AG20443 (cell line): ENCODE measurements at regions not wholly inside any gene's neighbourhood (a gene's known extent, or its start where the extent isn't known, plus 50 kb on each side); places are given as distances from the start of the nearest gene placed in this dataset.
"Not testable (repeated sequence)": the region's sequence is repeated elsewhere in the genome, so short reads cannot be mapped to it uniquely, and the experiment has no call there.

Experiments
- DNase-seq: peaks from one replicate; pipeline ENCODE4 v3.0.0; 2012; ENCODE audit warnings: low spot score, mixed read lengths

DNA sequence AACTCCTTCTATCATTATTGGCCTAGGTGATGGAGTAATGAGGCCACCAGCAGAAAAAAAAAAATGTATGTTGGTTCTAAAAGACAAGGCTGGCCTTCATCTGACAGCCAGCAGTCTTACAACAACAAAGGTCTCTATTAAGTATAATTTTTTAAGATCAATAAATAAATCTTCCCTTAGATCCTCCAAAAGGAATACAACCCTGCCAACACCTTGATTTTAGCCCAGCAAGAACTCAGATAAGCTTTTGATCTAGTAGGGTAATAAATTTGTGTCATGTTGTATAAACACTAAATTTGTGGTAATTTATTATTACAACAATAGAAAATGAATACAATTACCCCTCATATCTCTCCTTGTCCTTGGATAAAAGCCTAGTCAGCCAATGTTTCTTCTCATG, 633.2 kb upstream of the FAM174A start:
- DNase-seq, result no peak

DNA sequence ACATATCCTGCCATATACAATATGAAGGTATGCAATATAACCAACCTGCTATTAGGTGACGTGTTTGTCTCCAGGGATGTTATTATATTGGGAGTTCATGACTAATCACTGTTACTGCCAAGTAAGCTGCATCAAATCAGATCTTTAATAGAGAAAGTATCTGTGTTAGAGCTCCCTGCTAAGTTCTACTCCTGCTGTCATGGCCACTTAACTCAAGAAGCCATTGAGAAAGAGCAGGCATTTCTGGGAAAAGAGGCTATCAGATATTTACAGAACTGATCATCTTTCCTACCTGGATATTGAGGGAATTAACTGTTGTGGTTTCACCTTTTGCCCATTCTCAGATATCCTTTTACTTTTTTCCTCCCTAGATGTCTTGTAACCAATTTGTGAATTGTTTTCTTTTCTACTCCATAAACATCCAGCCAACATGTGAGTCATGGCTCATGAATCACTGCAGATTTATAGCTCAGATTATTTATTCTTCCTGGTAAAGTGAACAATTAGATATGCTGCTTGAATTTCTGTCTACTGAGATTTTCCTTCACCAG, 634.8 kb upstream of the FAM174A start:
- no peak for DNase-seq

DNA sequence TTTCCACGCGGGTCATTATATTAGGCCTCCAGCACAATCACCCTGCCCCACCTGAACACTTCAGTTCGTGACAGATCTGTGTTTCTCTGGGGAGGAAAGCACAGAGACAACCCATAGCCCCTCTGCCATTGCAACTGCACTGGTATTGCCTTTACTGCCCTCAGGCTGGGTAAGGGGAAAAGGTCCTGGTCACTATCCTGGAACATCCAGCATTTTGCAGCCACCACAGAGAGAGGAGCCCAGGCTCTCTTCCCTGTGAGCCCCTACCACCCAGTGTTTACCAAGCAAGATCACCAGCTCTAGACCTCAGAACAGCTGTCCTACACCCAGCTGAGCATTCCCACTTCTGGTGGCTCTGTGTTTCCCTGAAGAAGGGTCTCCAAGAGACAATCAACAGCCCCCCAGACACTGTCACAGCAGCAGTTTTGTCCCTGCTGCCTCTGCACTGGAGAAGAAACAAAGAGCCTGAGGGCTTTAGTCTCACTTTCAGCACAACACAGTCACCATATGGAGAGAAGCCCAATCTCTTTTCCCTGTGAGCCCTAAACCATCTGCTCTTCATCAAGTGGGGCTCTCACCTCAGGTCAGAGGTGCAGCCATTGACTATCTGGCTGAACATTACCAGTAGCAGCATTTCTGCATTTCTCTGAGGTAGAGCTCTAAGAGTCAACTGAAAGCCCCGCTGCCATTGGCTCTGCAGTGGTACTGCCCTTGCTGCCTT, 655.2 kb upstream of the FAM174A start:
- DNase-seq, result no peak

- no peak for DNase-seq
Observed at GRCh38 chr5:99878830-99879229, 656.3 kb upstream of the FAM174A start.

DNA sequence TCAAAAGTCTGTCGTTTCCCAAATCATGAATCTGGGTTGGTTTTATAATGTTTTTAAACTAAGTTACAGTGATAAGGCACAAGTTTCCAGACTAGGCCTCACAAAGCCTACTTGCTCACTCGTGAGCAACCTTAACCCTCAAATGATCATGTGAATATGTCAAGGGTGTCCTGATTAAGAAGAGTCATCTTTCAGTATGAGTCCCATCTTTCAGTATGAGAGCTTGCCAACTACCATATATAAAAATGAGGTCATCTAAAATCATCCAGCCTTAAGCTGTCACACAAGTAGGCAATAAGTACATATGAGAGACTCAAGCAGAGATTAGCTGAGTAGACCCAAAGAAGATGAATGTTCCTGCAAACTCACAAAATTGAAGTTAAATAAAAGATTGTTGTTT, 668.4 kb upstream of the FAM174A start:
- DNase-seq, result no peak

DNA sequence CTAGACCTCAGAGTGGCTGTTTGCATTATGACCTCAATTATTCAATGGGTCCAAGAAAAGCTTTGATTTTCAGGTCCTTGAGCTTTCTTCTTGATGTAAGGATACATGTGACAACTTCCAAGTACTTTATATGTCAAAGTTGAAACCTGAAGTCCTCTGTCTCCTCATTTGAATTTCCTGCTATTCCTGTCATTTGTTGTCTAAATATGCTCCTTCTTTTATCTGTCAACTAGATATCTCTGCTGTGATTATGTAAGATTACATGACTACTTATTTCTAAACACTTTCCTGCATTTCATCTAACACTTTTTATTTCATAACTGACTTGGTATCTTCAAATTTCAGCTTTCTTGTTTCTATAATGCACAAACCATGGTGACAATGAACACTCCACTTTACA, 670.0 kb upstream of the FAM174A start:
- DNase-seq, result no peak

- no peak for DNase-seq
Observed at GRCh38 chr5:99835791-99836190, 699.4 kb upstream of the FAM174A start.

GRCh38 chr5:99827136-99827535, 708.0 kb upstream of the FAM174A start:
- no peak for DNase-seq

GRCh38 chr5:99817796-99818195, 717.4 kb upstream of the FAM174A start:
- DNase-seq, result no peak

DNA sequence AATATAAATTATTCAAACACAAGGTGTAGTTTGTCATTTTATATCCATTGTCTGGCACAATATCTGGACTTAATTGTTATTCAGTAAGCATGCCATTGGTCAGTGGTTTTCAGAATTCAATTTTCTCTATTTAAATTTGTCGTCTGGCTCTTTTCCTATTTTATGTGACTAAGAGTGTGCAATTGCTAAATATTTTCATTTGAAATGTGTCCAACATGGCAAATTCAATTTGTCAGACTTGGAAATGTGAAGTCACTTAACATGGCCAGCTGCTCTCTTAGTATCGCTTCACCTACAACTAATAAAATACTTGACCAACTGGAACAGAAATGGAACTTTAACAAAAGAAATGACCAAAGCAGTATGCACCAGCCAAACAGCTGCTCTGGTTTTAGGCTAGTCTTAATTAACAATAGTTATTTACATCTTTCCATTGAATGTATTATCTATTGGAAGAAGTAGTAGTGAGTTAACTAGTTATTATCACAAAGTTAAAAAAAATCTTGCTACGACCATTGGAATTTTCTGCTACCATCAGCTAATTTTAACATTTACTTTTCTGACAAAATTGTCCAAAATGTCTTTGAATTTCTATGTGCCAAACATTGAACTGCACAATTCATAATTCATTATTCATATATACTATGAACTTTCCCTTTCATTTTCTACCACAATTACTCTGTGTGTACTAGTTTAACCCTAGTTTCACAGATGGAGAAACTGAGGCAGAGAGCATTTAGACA, 720.7 kb upstream of the FAM174A start:
- no peak for DNase-seq

GRCh38 chr5:99808657-99809230, 726.4 kb upstream of the FAM174A start:
- no peak for DNase-seq

DNA sequence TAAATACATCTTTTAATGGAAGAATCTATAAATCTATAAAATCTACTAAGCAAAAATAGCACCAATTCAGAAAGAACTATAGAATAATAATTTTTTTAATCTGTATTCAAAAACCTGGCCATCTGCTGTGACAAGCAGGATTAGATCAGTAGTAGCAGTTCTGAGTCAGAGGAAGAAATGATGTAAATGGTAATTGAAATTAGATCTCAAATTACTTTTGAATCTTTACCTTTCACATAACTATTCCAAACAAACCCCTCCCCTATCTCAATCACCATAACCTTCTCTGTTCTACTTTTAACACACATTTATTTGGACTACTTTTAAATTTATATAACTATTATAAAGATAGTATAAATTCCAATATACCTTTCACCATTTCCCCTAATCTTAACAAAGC, 727.8 kb upstream of the FAM174A start:
- no peak for DNase-seq

DNA sequence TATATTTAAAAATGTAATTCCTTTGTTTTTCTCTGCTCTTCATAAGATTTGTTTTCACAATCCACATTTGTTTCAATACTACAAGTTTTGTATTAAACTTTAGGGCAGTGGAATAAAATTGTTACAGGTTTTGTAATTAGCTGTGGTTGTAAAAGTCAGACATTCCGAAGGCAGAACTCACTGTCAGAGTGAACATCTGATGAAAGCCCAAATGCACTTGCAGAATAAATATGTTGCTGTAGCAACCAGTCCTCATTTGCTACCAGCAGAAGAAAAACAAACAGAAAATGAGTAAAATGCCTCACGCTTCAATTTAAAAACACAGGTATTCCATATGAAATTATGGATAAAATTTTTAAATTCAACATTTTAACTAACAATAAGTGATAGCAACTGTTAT, 740.1 kb upstream of the FAM174A start:
- no peak for DNase-seq

GRCh38 chr5:99788482-99788881, 746.7 kb upstream of the FAM174A start:
- DNase-seq, result no peak

DNA sequence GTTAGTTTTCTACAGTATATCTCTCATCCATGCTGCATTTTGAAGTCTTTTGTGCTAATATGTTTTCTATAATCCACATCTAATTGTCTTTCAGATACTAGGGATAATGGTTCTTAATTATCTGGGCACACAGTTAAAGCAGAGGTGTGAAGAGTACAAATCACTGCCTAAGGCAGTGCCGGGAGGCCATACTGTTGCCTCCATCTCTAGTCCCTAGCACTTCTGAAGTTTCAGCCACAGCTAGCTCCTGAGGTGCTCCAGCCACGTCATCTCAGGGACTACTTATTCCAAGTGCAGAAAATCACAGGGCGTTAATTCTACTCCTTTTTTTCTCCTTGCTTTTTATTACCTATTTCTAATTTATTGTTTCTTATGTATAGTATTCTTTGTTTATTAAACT, 760.0 kb upstream of the FAM174A start:
- no peak for DNase-seq

DNA sequence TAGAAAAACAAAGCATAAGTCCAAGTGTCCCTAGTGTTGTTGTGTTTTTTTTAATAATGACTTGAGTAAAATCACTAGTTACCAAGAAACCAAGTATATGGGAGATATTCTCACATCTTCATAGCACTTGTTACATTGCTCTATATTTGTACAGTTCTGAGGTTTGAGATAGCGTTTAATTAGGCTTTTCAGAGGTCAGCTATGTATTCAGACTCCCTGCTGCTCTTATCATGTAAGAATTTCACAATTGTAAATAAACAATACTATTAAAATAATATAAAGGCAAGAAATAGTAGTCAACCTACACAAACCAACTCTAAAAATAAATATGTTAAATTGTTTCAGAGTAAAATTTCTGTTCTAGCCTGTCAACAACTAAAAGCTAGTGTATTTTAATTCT, 761.9 kb upstream of the FAM174A start:
- no peak for DNase-seq

GRCh38 chr5:99771296-99771695, 763.9 kb upstream of the FAM174A start:
- no peak for DNase-seq

- no peak for DNase-seq
Observed at GRCh38 chr5:99765011-99765410, 770.2 kb upstream of the FAM174A start.

GRCh38 chr5:99763021-99763774, 772.0 kb upstream of the FAM174A start:
- no peak for DNase-seq

DNA sequence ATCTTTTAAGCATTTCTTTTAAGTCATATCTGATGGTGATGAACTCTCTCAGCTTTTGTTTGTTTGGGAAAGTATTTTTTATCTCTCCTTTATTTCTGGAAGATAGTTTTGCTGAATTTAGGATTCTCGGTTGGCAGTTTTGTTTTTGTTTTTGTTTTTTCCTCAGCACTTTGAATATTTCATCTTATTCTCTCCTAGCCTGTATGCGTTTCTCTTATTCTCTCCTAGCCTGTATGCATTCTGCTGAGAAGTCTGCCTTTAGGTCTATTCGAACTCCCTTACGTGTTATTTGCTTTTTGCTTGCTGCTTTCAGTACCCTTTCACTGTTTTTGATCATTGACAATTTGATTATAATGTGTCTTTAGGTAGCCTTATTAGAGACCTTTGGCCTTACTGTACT, 787.8 kb upstream of the FAM174A start:
- DNase-seq, result no peak

- DNase-seq, result not testable (repeated sequence)
Observed at GRCh38 chr5:99733146-99733545, 802.0 kb upstream of the FAM174A start.

DNA sequence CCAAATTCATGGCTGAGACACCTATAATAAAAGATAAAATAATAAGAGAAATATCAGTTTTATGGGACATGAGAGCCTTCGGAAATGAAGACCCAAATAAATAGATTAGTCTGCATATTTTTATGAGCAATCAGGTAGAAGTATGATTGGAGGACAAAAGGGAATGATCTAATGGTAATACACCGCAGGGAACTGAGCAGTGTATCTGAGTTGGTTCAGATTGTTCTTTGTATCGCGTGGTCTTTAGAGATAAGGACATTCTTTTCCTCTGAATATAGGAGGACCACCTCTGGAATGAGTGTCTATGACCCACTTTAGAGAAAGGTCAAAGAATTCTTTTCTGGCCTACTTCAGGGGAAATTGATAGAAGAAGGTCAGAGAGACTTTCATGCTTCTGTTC, 801.8 kb upstream of the CHD1 start:
- not testable (repeated sequence) for DNase-seq
